Gastrocnemius medialis (tissue), 4 donors: ENCODE measurements at regions not wholly inside any gene's neighbourhood (a gene's known extent, or its start where the extent isn't known, plus 50 kb on each side); places are given as distances from the start of the nearest gene placed in this dataset.

ENCODE experiments used
- ATAC-seq, 2 donors: fragments of 150-250 bp; one replicate each; pipeline ENCODE4 v1.9.1; 2016
- DNase-seq, 2 donors: peaks; one replicate each; pipeline ENCODE4 v3.0.0-alpha.2; 2019
- H3K27ac ChIP-seq, 4 donors: fragments of 200-600 bp; sonication (generic); 1 replicate in 1 of 4; 2 replicates in 3 of 4; pipeline ENCODE4 v1.5.1; 2016 to 2018; ENCODE audit warnings: mild to moderate bottlenecking in 2 of 4, moderate library complexity in 1 of 4
- H3K27me3 ChIP-seq, 3 donors: fragments of 200-600 bp; sonication (generic) in 2 of 3; 1 replicate in 1 of 3; 2 replicates in 2 of 3; pipeline versions ENCODE4 v1.5.1 to v1.6.0; 2016 to 2019; ENCODE audit warnings: mild to moderate bottlenecking in 1 of 3, moderate library complexity in 1 of 3
- H3K36me3 ChIP-seq, 2 donors: fragments of 200-600 bp; sonication (generic) in 1 of 2; one replicate each; pipeline ENCODE4 v1.5.1; 2017 to 2018
- H3K4me1 ChIP-seq, 2 donors: fragments of 200-600 bp; sonication (generic) in 1 of 2; one replicate each; pipeline ENCODE4 v1.5.1; 2016 to 2017; ENCODE audit warnings: mild to moderate bottlenecking in 2 of 2
- H3K4me3 ChIP-seq, 4 donors: fragments of 200-600 bp; sonication (generic) in 3 of 4; 1 replicate in 1 of 4; 2 replicates in 3 of 4; pipeline ENCODE4 v1.5.1; 2016 to 2019; ENCODE audit warnings: mild to moderate bottlenecking in 2 of 4
- H3K9me3 ChIP-seq, 3 donors: fragments of 200-600 bp; sonication (generic) in 2 of 3; 1 replicate in 1 of 3; 2 replicates in 2 of 3; pipeline ENCODE4 v1.5.1; 2016 to 2019
- CTCF ChIP-seq, 5 experiments: fragments of 450-650 bp in 3 of 5; fragments of 200-600 bp in 2 of 5; sonication (generic) in 2 of 5; IDR thresholded peaks in 4 of 5; conservative IDR thresholded peaks in 1 of 5; 1 replicate in 4 of 5; 2 replicates in 1 of 5; pipeline ENCODE4 v1.5.1; 2016 to 2019; ENCODE audit warnings: antibody characterized with exemption in 5 of 5, mild to moderate bottlenecking in 3 of 5, moderate library complexity in 3 of 5
- POLR2A ChIP-seq, 2 donors: fragments of 450-650 bp; IDR thresholded peaks; one replicate each; pipeline ENCODE4 v1.6.1; 2017; ENCODE audit warnings: antibody characterized with exemption in 2 of 2, mild to moderate bottlenecking in 2 of 2, moderate library complexity in 2 of 2
- in situ Hi-C, 4 donors: fragments of 200-750 bp; cut with MboI; loops; one replicate each; pipeline versions ENCODE4 v1.15.0 to v1.8.0; 2017; ENCODE audit warnings: low sequenced_read_pairs in 4 of 4
- intact Hi-C: fragments of 100-400 bp; cut with DNase I; formaldehyde crosslinking; loops from one replicate; pipeline ENCODE4 v1.15.1; 2023; ENCODE audit warnings: low total_unique reads

GRCh38 chr14:55973911-55974630 is 144.1 kb upstream of the PELI2 start:
- DNase-seq = no peak
- no peaks in the 10 kb centered on the region for H3K27me3 ChIP-seq
- in situ Hi-C loops (no loop called here), intact Hi-C loops (no loop called here)
- no peak for TF ChIP-seq POLR2A (IDR thresholded peaks at IDR 0.05)
- TF ChIP-seq CTCF (IDR thresholded peaks at IDR 0.05 in 4 of 5, conservative IDR thresholded peaks at IDR 0.05 in 1 of 5) = no peak
- H3K4me1 ChIP-seq = no peaks in the 10 kb centered on the region
- no peak overlapping the region for H3K27ac ChIP-seq
- no peaks in the 10 kb centered on the region for H3K9me3 ChIP-seq
- H3K36me3 ChIP-seq = no peaks in the 10 kb centered on the region
- H3K4me3 ChIP-seq = no peak overlapping the region
- ATAC-seq = no peak

DNA sequence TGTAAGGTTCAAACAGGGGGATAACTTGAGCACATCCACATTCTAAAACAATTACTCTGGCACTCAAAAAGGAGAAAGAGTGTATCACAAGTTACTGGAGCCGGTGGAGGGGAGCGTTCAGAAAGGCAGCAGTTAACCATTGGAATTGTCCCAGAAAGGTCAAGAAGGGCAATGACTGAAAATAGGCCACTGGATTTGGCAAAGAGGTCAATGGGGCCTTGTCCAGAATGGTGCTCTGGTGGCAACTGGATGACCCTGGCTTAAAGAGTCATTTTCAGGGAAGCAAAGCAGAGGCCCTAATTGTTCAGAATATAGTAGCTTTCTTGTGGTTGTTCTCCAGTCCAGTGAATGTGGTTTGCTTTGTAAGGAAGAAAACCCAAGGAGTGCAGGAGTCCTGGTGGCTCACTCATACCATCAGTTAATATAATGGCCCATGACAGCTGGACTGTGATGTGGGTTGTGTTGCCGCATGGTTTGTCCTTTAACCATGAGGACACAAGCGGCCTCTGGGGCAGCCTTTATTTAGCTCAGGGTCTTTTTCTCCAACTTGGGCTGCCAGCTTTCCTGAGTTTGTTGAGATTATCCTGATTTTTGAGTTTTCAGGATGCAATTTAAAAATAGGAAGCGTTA is 142.8 kb upstream of the PELI2 start:
- H3K4me3 ChIP-seq = no peak overlapping the region
- in situ Hi-C loops (no loop called here), intact Hi-C loops (no loop called here)
- H3K9me3 ChIP-seq = no peaks in the 10 kb centered on the region
- ATAC-seq (no peak), DNase-seq (no peak)
- H3K27me3 ChIP-seq = no peaks in the 10 kb centered on the region
- H3K27ac ChIP-seq = no peak overlapping the region
- no peaks in the 10 kb centered on the region for H3K4me1 ChIP-seq
- no peak for TF ChIP-seq POLR2A (IDR thresholded peaks at IDR 0.05)
- TF ChIP-seq CTCF (IDR thresholded peaks at IDR 0.05 in 4 of 5, conservative IDR thresholded peaks at IDR 0.05 in 1 of 5) = no peak
- H3K36me3 ChIP-seq = no peaks in the 10 kb centered on the region

GRCh38 chr14:55976219-55976618 is 142.0 kb upstream of the PELI2 start:
- no peak for TF ChIP-seq POLR2A (IDR thresholded peaks at IDR 0.05)
- no peak for TF ChIP-seq CTCF (IDR thresholded peaks at IDR 0.05 in 4 of 5, conservative IDR thresholded peaks at IDR 0.05 in 1 of 5)
- intact Hi-C loops = no loop called here
- H3K4me1 ChIP-seq = no peaks in the 10 kb centered on the region
- DNase-seq (no peak), ATAC-seq (no peak)
- no peaks in the 10 kb centered on the region for H3K27me3 ChIP-seq
- no peaks in the 10 kb centered on the region for H3K9me3 ChIP-seq
- H3K36me3 ChIP-seq = no peaks in the 10 kb centered on the region
- no peak overlapping the region for H3K27ac ChIP-seq
- no peak overlapping the region for H3K4me3 ChIP-seq
- in situ Hi-C loops = no loop called here

- no peak for TF ChIP-seq POLR2A (IDR thresholded peaks at IDR 0.05)
- TF ChIP-seq CTCF (IDR thresholded peaks at IDR 0.05 in 4 of 5, conservative IDR thresholded peaks at IDR 0.05 in 1 of 5) = no peak
- Histone ChIP-seq H3K4me3 (no peak overlapping the region), H3K9me3 (no peaks in the 10 kb centered on the region), H3K27me3 (no peaks in the 10 kb centered on the region), H3K27ac (no peak overlapping the region), H3K4me1 (no peaks in the 10 kb centered on the region), H3K36me3 (no peaks in the 10 kb centered on the region)
- in situ Hi-C loops = no loop called here
- no peak for DNase-seq
- intact Hi-C loops = no loop called here
- ATAC-seq = no peak
Observed at GRCh38 chr14:55976655-55977054, 141.6 kb upstream of the PELI2 start.
